ENCODE measurements at regions not wholly inside any gene's neighbourhood (a gene's known extent, or its start where the extent isn't known, plus 50 kb on each side); places are given as distances from the start of the nearest gene placed in this dataset.

DNA sequence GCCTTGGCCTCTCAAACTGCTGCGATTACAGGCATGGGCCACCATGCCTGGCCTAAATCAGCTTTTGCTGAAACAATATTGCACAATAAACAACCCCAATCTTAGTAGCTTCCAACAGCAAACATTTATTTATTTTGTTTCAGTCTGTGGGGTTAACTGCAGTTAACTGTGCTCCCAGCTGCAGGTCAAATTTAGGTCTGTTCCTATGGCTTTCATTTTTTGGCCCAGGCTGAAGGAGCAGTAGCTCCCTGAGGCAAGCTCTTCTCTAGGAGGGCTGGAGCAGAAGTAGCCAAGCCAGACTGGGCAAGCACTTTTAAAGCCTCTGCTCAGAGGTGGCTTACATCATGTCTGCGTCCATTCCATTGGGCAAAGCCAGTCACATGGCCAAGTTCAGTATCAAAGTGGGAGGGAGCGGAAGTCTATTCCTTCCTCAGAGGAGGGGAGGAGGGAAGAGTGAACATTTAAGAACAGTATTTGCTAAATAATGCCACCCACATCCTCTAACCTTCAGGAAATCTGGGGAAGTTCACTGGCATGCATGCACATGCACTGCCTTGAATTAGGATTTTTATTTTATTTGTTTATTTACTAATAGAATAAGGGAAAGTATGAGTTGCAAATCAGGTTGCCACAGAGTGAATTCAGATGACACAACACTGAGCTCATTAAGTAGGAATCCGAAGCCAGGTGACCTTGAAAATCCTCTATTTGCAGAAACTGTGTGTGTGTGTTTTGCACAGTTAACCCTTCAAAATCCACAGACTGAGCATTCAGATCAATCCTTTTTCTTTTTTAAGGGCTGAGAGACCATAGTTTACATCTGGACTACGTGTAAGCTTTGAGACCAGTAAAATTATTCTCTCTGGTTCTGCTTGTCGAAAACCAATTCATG, 122.0 kb upstream of the SEL1L start:
- no peak for TF ChIP-seq CTCF (IDR thresholded peaks at IDR 0.05; ENCODE audit: poor library complexity, severe bottlenecking)
- no peak for TF ChIP-seq EZH2 (IDR thresholded peaks at IDR 0.05; ENCODE audit: borderline replicate concordance, insufficient read depth, low read length, poor library complexity, severe bottlenecking)
- no peak for TF ChIP-seq MXI1 (conservative IDR thresholded peaks at IDR 0.05; ENCODE audit: poor library complexity, severe bottlenecking)
- TF ChIP-seq EP300 (conservative IDR thresholded peaks at IDR 0.05; ENCODE audit: poor library complexity, severe bottlenecking): no peak
- TF ChIP-seq, protein P1, sequence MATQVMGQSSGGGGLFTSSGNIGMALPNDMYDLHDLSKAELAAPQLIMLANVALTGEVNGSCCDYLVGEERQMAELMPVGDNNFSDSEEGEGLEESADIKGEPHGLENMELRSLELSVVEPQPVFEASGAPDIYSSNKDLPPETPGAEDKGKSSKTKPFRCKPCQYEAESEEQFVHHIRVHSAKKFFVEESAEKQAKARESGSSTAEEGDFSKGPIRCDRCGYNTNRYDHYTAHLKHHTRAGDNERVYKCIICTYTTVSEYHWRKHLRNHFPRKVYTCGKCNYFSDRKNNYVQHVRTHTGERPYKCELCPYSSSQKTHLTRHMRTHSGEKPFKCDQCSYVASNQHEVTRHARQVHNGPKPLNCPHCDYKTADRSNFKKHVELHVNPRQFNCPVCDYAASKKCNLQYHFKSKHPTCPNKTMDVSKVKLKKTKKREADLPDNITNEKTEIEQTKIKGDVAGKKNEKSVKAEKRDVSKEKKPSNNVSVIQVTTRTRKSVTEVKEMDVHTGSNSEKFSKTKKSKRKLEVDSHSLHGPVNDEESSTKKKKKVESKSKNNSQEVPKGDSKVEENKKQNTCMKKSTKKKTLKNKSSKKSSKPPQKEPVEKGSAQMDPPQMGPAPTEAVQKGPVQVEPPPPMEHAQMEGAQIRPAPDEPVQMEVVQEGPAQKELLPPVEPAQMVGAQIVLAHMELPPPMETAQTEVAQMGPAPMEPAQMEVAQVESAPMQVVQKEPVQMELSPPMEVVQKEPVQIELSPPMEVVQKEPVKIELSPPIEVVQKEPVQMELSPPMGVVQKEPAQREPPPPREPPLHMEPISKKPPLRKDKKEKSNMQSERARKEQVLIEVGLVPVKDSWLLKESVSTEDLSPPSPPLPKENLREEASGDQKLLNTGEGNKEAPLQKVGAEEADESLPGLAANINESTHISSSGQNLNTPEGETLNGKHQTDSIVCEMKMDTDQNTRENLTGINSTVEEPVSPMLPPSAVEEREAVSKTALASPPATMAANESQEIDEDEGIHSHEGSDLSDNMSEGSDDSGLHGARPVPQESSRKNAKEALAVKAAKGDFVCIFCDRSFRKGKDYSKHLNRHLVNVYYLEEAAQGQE (IDR thresholded peaks at IDR 0.05; ENCODE audit: borderline replicate concordance): no peak
- TF ChIP-seq TAF1 (IDR thresholded peaks at IDR 0.05; ENCODE audit: low read depth): no peak
- no peak for TF ChIP-seq POLR2AphosphoS5 (IDR thresholded peaks at IDR 0.05)
- no peak for TF ChIP-seq SMC3 (conservative IDR thresholded peaks at IDR 0.05; ENCODE audit: poor library complexity)
